ENCODE measurements at regions not wholly inside any gene's neighbourhood (a gene's known extent, or its start where the extent isn't known, plus 50 kb on each side); places are given as distances from the start of the nearest gene placed in this dataset.

GRCh38 chr16:76801357-76801756, 389.6 kb upstream of the MON1B start:
- no peak for DNase-seq
- Histone ChIP-seq H3K27ac (no peak overlapping the region), H3K36me3 (no peaks in the 10 kb centered on the region), H3K27me3 (no peaks in the 10 kb centered on the region), H3K9me3 (no peaks in the 10 kb centered on the region), H3K4me1 (ENCODE audit: insufficient read depth) (no peaks in the 10 kb centered on the region), H3K4me3 (no peak overlapping the region)
- no peak for TF ChIP-seq EP300 (IDR thresholded peaks at IDR 0.05)
- no peak for TF ChIP-seq POLR2A (IDR thresholded peaks at IDR 0.05)
- no peak for TF ChIP-seq CTCF (IDR thresholded peaks at IDR 0.05)
- intact Hi-C loops (cut with DNase I), result no loop called here
- 21 to 47% (median 22%) methylated on average over 4 of the region's 4 CpGs for WGBS, 3 donors

GRCh38 chr16:76816475-76816874, 374.5 kb upstream of the MON1B start:
- WGBS, 3 donors, result 75 to 82% (median 80%) methylated on average over 2 of the region's 2 CpGs
- no peak for TF ChIP-seq CTCF (IDR thresholded peaks at IDR 0.05)
- no peak for TF ChIP-seq EP300 (IDR thresholded peaks at IDR 0.05)
- TF ChIP-seq POLR2A (IDR thresholded peaks at IDR 0.05), result no peak
- Histone ChIP-seq H3K4me3 (no peak overlapping the region), H3K4me1 (ENCODE audit: insufficient read depth) (no peaks in the 10 kb centered on the region), H3K9me3 (no peaks in the 10 kb centered on the region), H3K27ac (no peak overlapping the region), H3K36me3 (no peaks in the 10 kb centered on the region), H3K27me3 (no peaks in the 10 kb centered on the region)
- intact Hi-C loops (cut with DNase I), result no loop called here
- no peak for DNase-seq

- DNase-seq, result no peak
- no peaks in the 10 kb centered on the region for H3K27me3 ChIP-seq
- no peaks in the 10 kb centered on the region for H3K4me1 ChIP-seq (ENCODE audit: insufficient read depth)
- intact Hi-C loops (cut with DNase I), result no loop called here
- H3K4me3 ChIP-seq, result no peak overlapping the region
- no peak overlapping the region for H3K27ac ChIP-seq
- no peaks in the 10 kb centered on the region for H3K36me3 ChIP-seq
- WGBS, 3 donors, result 36 to 61% (median 54%) methylated on average over 3 of the region's 3 CpGs
- no peak for TF ChIP-seq CTCF (IDR thresholded peaks at IDR 0.05)
- TF ChIP-seq EP300 (IDR thresholded peaks at IDR 0.05), result no peak
- no peak for TF ChIP-seq POLR2A (IDR thresholded peaks at IDR 0.05)
- no peaks in the 10 kb centered on the region for H3K9me3 ChIP-seq
Measured at GRCh38 chr16:76818606-76819181, 372.3 kb upstream of the MON1B start.

- H3K4me3 ChIP-seq, result no peak overlapping the region
- H3K27me3 ChIP-seq, result no peaks in the 10 kb centered on the region
- intact Hi-C loops (cut with DNase I), result no loop called here
- no peak for TF ChIP-seq POLR2A (IDR thresholded peaks at IDR 0.05)
- no peak for TF ChIP-seq EP300 (IDR thresholded peaks at IDR 0.05)
- TF ChIP-seq CTCF (IDR thresholded peaks at IDR 0.05), result no peak
- WGBS, 3 donors, result 67 to 76% (median 75%) methylated on average over 8 of the region's 8 CpGs
- no peaks in the 10 kb centered on the region for H3K36me3 ChIP-seq
- H3K9me3 ChIP-seq, result no peaks in the 10 kb centered on the region
- no peak for DNase-seq
- no peaks in the 10 kb centered on the region for H3K4me1 ChIP-seq (ENCODE audit: insufficient read depth)
- no peak overlapping the region for H3K27ac ChIP-seq
Measured at GRCh38 chr16:76819226-76819916, 371.6 kb upstream of the MON1B start.
